ENCODE measurements at regions not wholly inside any gene's neighbourhood (a gene's known extent, or its start where the extent isn't known, plus 50 kb on each side); places are given as distances from the start of the nearest gene placed in this dataset.

GRCh38 chr10:8380833-8381496 is 326.5 kb downstream of the GATA3 start:
- TF ChIP-seq NFIC (IDR thresholded peaks at IDR 0.05) (no peak), FOXM1 (IDR thresholded peaks at IDR 0.05; ENCODE audit: borderline replicate concordance, low read depth) (no peak), EGR1 (IDR thresholded peaks at IDR 0.05) (no peak), RAD21 (IDR thresholded peaks at IDR 0.05; ENCODE audit: low read depth) (no peak), TCF12 (IDR thresholded peaks at IDR 0.05; ENCODE audit: low read depth) (no peak), ZBTB7A (IDR thresholded peaks at IDR 0.05; ENCODE audit: low read depth) (no peak), TAF1 (IDR thresholded peaks at IDR 0.05; ENCODE audit: low read depth) (no peak), YY1 (IDR thresholded peaks at IDR 0.05; ENCODE audit: low read depth) (no peak), CEBPB (IDR thresholded peaks at IDR 0.05) (no peak), MAX (IDR thresholded peaks at IDR 0.05) (no peak), REST (IDR thresholded peaks at IDR 0.05; ENCODE audit: low read depth) (no peak), CREB1 (IDR thresholded peaks at IDR 0.05; ENCODE audit: low read depth) (no peak), EP300 (IDR thresholded peaks at IDR 0.05; ENCODE audit: borderline replicate concordance) (no peak)

GRCh38 chr10:8386781-8387180 is 332.3 kb downstream of the GATA3 start:
- TF ChIP-seq CEBPB (IDR thresholded peaks at IDR 0.05) (no peak), CREB1 (IDR thresholded peaks at IDR 0.05; ENCODE audit: low read depth) (no peak), TCF12 (IDR thresholded peaks at IDR 0.05; ENCODE audit: low read depth) (no peak), MAX (IDR thresholded peaks at IDR 0.05) (no peak), REST (IDR thresholded peaks at IDR 0.05; ENCODE audit: low read depth) (no peak), ZBTB7A (IDR thresholded peaks at IDR 0.05; ENCODE audit: low read depth) (no peak), EGR1 (IDR thresholded peaks at IDR 0.05) (no peak), TAF1 (IDR thresholded peaks at IDR 0.05; ENCODE audit: low read depth) (no peak), FOXM1 (IDR thresholded peaks at IDR 0.05; ENCODE audit: borderline replicate concordance, low read depth) (no peak), USF1 (IDR thresholded peaks at IDR 0.05) (no peak)

- TF ChIP-seq FOXM1 (IDR thresholded peaks at IDR 0.05; ENCODE audit: borderline replicate concordance, low read depth) (no peak), CEBPB (IDR thresholded peaks at IDR 0.05) (no peak), MAX (IDR thresholded peaks at IDR 0.05) (no peak), RAD21 (IDR thresholded peaks at IDR 0.05; ENCODE audit: low read depth) (no peak), TEAD4 (IDR thresholded peaks at IDR 0.05) (no peak), REST (IDR thresholded peaks at IDR 0.05; ENCODE audit: low read depth) (no peak), TAF1 (IDR thresholded peaks at IDR 0.05; ENCODE audit: low read depth) (no peak), EP300 (IDR thresholded peaks at IDR 0.05; ENCODE audit: borderline replicate concordance) (no peak), USF1 (IDR thresholded peaks at IDR 0.05) (no peak), YY1 (IDR thresholded peaks at IDR 0.05; ENCODE audit: low read depth) (no peak), TCF12 (IDR thresholded peaks at IDR 0.05; ENCODE audit: low read depth) (no peak), EGR1 (IDR thresholded peaks at IDR 0.05) (no peak), CREB1 (IDR thresholded peaks at IDR 0.05; ENCODE audit: low read depth) (no peak), ZBTB7A (IDR thresholded peaks at IDR 0.05; ENCODE audit: low read depth) (no peak), NFIC (IDR thresholded peaks at IDR 0.05) (no peak)
These were observed 335.1 kb downstream of the GATA3 start for GRCh38 chr10:8389630-8390029.

- no peak for TF ChIP-seq TEAD4 (IDR thresholded peaks at IDR 0.05)
- TF ChIP-seq YY1 (IDR thresholded peaks at IDR 0.05; ENCODE audit: low read depth) = no peak
- no peak for TF ChIP-seq REST (IDR thresholded peaks at IDR 0.05; ENCODE audit: low read depth)
- no peak for TF ChIP-seq EP300 (IDR thresholded peaks at IDR 0.05; ENCODE audit: borderline replicate concordance)
- no peak for TF ChIP-seq TCF12 (IDR thresholded peaks at IDR 0.05; ENCODE audit: low read depth)
- no peak for TF ChIP-seq RAD21 (IDR thresholded peaks at IDR 0.05; ENCODE audit: low read depth)
- TF ChIP-seq EGR1 (IDR thresholded peaks at IDR 0.05) = no peak
- no peak for TF ChIP-seq NFIC (IDR thresholded peaks at IDR 0.05)
- no peak for TF ChIP-seq CEBPB (IDR thresholded peaks at IDR 0.05)
These were observed 337.7 kb downstream of the GATA3 start for GRCh38 chr10:8392216-8392615.
